Gastrocnemius medialis (tissue), 4 donors: ENCODE measurements at regions not wholly inside any gene's neighbourhood (a gene's known extent, or its start where the extent isn't known, plus 50 kb on each side); places are given as distances from the start of the nearest gene placed in this dataset.

Experiments
- ATAC-seq, 2 donors: fragments of 150-250 bp; one replicate each; pipeline ENCODE4 v1.9.1; 2016
- DNase-seq, 2 donors: peaks; one replicate each; pipeline ENCODE4 v3.0.0-alpha.2; 2019
- H3K27ac ChIP-seq, 4 donors: fragments of 200-600 bp; sonication (generic); 1 replicate in 1 of 4; 2 replicates in 3 of 4; pipeline ENCODE4 v1.5.1; 2016 to 2018; ENCODE audit warnings: mild to moderate bottlenecking in 2 of 4, moderate library complexity in 1 of 4
- H3K27me3 ChIP-seq, 3 donors: fragments of 200-600 bp; sonication (generic) in 2 of 3; 1 replicate in 1 of 3; 2 replicates in 2 of 3; pipeline versions ENCODE4 v1.5.1 to v1.6.0; 2016 to 2019; ENCODE audit warnings: mild to moderate bottlenecking in 1 of 3, moderate library complexity in 1 of 3
- H3K36me3 ChIP-seq, 2 donors: fragments of 200-600 bp; sonication (generic) in 1 of 2; one replicate each; pipeline ENCODE4 v1.5.1; 2017 to 2018
- H3K4me1 ChIP-seq, 2 donors: fragments of 200-600 bp; sonication (generic) in 1 of 2; one replicate each; pipeline ENCODE4 v1.5.1; 2016 to 2017; ENCODE audit warnings: mild to moderate bottlenecking in 2 of 2
- H3K4me3 ChIP-seq, 4 donors: fragments of 200-600 bp; sonication (generic) in 3 of 4; 1 replicate in 1 of 4; 2 replicates in 3 of 4; pipeline ENCODE4 v1.5.1; 2016 to 2019; ENCODE audit warnings: mild to moderate bottlenecking in 2 of 4
- H3K9me3 ChIP-seq, 3 donors: fragments of 200-600 bp; sonication (generic) in 2 of 3; 1 replicate in 1 of 3; 2 replicates in 2 of 3; pipeline ENCODE4 v1.5.1; 2016 to 2019
- POLR2A ChIP-seq, 2 donors: fragments of 450-650 bp; IDR thresholded peaks; one replicate each; pipeline ENCODE4 v1.6.1; 2017; ENCODE audit warnings: antibody characterized with exemption in 2 of 2, mild to moderate bottlenecking in 2 of 2, moderate library complexity in 2 of 2
- in situ Hi-C, 4 donors: fragments of 200-750 bp; cut with MboI; loops; one replicate each; pipeline versions ENCODE4 v1.15.0 to v1.8.0; 2017; ENCODE audit warnings: low sequenced_read_pairs in 4 of 4
- intact Hi-C: fragments of 100-400 bp; cut with DNase I; formaldehyde crosslinking; loops from one replicate; pipeline ENCODE4 v1.15.1; 2023; ENCODE audit warnings: low total_unique reads
- TF ChIP-seq, protein P1 (sequence below), 5 experiments: fragments of 450-650 bp in 3 of 5; fragments of 200-600 bp in 2 of 5; sonication (generic) in 2 of 5; IDR thresholded peaks in 4 of 5; conservative IDR thresholded peaks in 1 of 5; 1 replicate in 4 of 5; 2 replicates in 1 of 5; pipeline ENCODE4 v1.5.1; 2016 to 2019; ENCODE audit warnings: antibody characterized with exemption in 5 of 5, mild to moderate bottlenecking in 3 of 5, moderate library complexity in 3 of 5

DNA sequence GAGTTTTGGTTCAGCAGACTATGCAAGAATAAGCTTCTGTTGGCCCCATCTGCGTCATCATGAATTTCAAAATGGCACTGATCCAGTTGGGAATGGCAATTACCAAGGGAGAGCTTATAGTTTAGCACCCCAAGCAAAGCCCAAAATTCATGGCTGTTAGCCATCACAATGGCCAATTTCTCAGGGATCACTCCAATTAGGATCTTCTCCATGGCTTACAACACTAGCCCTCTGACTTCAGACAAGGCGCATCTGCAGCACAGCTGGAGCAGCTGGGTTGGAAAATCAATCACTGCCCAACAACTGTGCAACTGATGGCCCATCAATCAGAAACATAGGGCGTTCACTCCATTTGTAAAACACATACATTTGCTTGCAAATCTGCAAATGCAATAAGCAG lies 273.6 kb downstream of the SRBD1 start:
- Histone ChIP-seq H3K36me3 (no peaks in the 10 kb centered on the region), H3K9me3 (no peaks in the 10 kb centered on the region), H3K27ac (no peak overlapping the region), H3K4me1 (no peaks in the 10 kb centered on the region), H3K27me3 (no peaks in the 10 kb centered on the region), H3K4me3 (no peak overlapping the region)
- intact Hi-C loops (no loop called here), in situ Hi-C loops (no loop called here)
- no peak for TF ChIP-seq POLR2A (IDR thresholded peaks at IDR 0.05)
- TF ChIP-seq, protein P1, sequence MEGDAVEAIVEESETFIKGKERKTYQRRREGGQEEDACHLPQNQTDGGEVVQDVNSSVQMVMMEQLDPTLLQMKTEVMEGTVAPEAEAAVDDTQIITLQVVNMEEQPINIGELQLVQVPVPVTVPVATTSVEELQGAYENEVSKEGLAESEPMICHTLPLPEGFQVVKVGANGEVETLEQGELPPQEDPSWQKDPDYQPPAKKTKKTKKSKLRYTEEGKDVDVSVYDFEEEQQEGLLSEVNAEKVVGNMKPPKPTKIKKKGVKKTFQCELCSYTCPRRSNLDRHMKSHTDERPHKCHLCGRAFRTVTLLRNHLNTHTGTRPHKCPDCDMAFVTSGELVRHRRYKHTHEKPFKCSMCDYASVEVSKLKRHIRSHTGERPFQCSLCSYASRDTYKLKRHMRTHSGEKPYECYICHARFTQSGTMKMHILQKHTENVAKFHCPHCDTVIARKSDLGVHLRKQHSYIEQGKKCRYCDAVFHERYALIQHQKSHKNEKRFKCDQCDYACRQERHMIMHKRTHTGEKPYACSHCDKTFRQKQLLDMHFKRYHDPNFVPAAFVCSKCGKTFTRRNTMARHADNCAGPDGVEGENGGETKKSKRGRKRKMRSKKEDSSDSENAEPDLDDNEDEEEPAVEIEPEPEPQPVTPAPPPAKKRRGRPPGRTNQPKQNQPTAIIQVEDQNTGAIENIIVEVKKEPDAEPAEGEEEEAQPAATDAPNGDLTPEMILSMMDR (IDR thresholded peaks at IDR 0.05 in 4 of 5, conservative IDR thresholded peaks at IDR 0.05 in 1 of 5), result no peak
- DNase-seq, result peak in 1 of 2 donors; percentile 20
- ATAC-seq, result peak in 1 of 2 donors; percentile 35

DNA sequence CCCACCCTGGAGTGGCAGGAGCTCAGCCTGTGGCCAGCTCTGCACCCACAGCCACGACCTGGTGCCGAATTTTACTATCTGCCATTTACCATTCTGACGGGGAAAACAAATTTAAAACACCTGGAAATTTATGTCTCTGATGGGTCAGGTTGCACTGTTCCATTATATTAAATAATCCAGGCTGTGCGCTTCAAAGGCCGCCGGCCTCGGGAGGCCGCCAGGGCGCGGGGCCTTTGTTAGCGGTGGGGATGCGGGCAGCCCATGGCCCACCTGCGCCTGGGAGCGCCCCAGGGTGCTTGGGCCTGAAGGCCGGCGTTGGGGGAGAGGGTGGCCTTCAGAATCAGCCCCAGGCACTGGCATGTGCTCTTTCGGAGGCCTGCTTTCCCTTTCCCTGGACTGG lies 276.9 kb downstream of the SRBD1 start:
- ATAC-seq (no peak), DNase-seq (no peak)
- intact Hi-C loops (no loop called here), in situ Hi-C loops (no loop called here)
- Histone ChIP-seq H3K27ac (no peak overlapping the region), H3K27me3 (no peaks in the 10 kb centered on the region), H3K4me1 (no peaks in the 10 kb centered on the region), H3K9me3 (no peaks in the 10 kb centered on the region), H3K4me3 (no peak overlapping the region), H3K36me3 (no peaks in the 10 kb centered on the region)
- TF ChIP-seq POLR2A (IDR thresholded peaks at IDR 0.05), result no peak
- TF ChIP-seq, protein P1 (IDR thresholded peaks at IDR 0.05 in 4 of 5, conservative IDR thresholded peaks at IDR 0.05 in 1 of 5), result no peak

DNA sequence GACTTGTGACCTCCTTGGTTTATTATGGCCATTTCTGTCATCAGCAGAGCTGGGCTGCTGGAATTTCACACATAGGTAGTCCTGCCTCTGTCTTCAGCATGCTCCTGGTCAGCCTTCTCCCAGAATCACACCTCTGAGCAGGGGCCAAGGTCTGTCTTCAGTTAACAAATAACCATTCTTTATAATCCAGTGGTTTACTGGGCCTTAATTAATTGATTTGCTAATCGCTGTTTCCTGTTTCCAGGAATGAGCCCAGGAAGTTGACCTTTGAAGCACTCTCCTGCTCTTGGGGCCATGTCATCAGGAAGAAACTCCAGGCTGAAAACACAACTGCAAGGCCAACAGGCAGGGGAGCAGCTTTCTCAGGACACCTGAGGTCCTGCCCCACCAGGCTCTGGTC lies 278.5 kb downstream of the SRBD1 start:
- no peaks in the 10 kb centered on the region for H3K36me3 ChIP-seq
- intact Hi-C loops, result no loop called here

DNA sequence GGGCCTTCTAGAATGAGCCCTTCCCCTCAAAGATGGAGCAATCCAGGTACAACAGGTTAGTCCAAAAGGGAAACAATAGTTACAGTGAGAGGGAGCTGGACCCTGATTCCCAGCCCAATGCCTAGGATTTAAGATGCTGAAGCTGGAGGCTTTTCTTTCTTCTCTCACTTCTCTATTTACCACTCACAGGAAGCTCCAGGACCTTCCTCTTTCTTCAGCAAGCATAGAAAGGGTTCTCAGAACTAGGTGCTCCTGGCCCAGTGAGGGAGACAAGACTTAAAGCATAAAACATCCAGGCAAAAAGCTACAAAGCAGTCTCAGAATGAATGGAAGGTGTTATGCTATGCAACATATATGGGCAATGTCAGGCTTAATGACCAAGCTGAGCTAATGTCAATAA lies 279.0 kb downstream of the SRBD1 start:
- H3K4me3 ChIP-seq, result no peak overlapping the region
- H3K27ac ChIP-seq, result no peak overlapping the region
- no peaks in the 10 kb centered on the region for H3K4me1 ChIP-seq
- TF ChIP-seq, protein P1 (IDR thresholded peaks at IDR 0.05 in 4 of 5, conservative IDR thresholded peaks at IDR 0.05 in 1 of 5), result no peak
- TF ChIP-seq POLR2A (IDR thresholded peaks at IDR 0.05), result no peak
- DNase-seq (no peak), ATAC-seq (no peak)
- in situ Hi-C loops (no loop called here), intact Hi-C loops (no loop called here)
- H3K36me3 ChIP-seq, result no peaks in the 10 kb centered on the region
- H3K27me3 ChIP-seq, result no peaks in the 10 kb centered on the region
- no peaks in the 10 kb centered on the region for H3K9me3 ChIP-seq

More for the DNA sequence above, 278.5 kb downstream of the SRBD1 start:
- Histone ChIP-seq H3K27ac (no peak overlapping the region), H3K27me3 (no peaks in the 10 kb centered on the region), H3K4me1 (no peaks in the 10 kb centered on the region), H3K9me3 (no peaks in the 10 kb centered on the region), H3K4me3 (no peak overlapping the region)
- no peak for DNase-seq
- no peak for TF ChIP-seq POLR2A (IDR thresholded peaks at IDR 0.05)
- TF ChIP-seq, protein P1 (IDR thresholded peaks at IDR 0.05 in 4 of 5, conservative IDR thresholded peaks at IDR 0.05 in 1 of 5), result no peak
- in situ Hi-C loops, result no loop called here
- no peak for ATAC-seq

DNA sequence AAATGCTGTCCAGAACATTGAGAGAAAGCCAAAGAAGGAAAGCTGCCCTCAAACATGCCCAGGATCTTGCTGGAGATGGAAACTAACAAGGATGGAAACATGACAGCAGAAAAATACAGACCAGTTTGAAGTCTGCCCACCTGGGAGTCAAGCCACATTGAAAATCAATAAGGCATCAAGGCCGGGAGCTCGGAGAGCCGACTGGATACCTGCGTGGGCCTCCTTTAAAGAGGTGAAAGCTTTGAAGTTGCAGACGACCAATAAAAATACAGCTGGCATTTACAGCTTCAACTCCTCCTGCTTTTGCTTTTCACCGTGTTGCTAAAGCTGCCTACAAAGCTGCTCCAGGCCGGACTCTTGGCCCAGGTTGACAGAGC lies 279.7 kb downstream of the SRBD1 start:
- intact Hi-C loops, result no loop called here
- Histone ChIP-seq H3K27ac (no peak overlapping the region), H3K27me3 (no peaks in the 10 kb centered on the region), H3K4me1 (no peaks in the 10 kb centered on the region), H3K4me3 (no peak overlapping the region), H3K36me3 (no peaks in the 10 kb centered on the region), H3K9me3 (no peaks in the 10 kb centered on the region)
- DNase-seq (no peak), ATAC-seq (no peak)
- in situ Hi-C loops, result no loop called here
- TF ChIP-seq POLR2A (IDR thresholded peaks at IDR 0.05), result no peak
- TF ChIP-seq, protein P1 (IDR thresholded peaks at IDR 0.05 in 4 of 5, conservative IDR thresholded peaks at IDR 0.05 in 1 of 5), result no peak
